ENCODE measurements at regions not wholly inside any gene's neighbourhood (a gene's known extent, or its start where the extent isn't known, plus 50 kb on each side); places are given as distances from the start of the nearest gene placed in this dataset.
A peak's percentile ranks its signal among the peaks of the same experiment; 100 is the strongest.

GRCh38 chr6:43877463-43878126, 107.6 kb downstream of the VEGFA start:
- intact Hi-C loops (cut with DNase I): no loop called here
- DNase-seq (no peak), ATAC-seq (no peak)

GRCh38 chr6:43877036-43877435, 107.0 kb downstream of the VEGFA start:
- DNase-seq (no peak), ATAC-seq (no peak)
- intact Hi-C loops (cut with DNase I): no loop called here

- intact Hi-C loops (cut with DNase I): no loop called here
- ATAC-seq (no peak), DNase-seq (no peak)
Measured at GRCh38 chr6:43876602-43877001, 106.6 kb downstream of the VEGFA start.

GRCh38 chr6:43875849-43876572, 106.0 kb downstream of the VEGFA start:
- peak in 1 of 2 donors; percentile 14 for ATAC-seq

GRCh38 chr6:43874814-43875590, 105.0 kb downstream of the VEGFA start:
- DNase-seq: no peak
- intact Hi-C loops (cut with DNase I): no loop called here
- no peak for ATAC-seq

More at GRCh38 chr6:43875849-43876572, 106.0 kb downstream of the VEGFA start:
- no peak for DNase-seq
- intact Hi-C loops (cut with DNase I): no loop called here

- ATAC-seq (no peak), DNase-seq (no peak)
- intact Hi-C loops (cut with DNase I): no loop called here
Measured at GRCh38 chr6:43873806-43874714, 104.0 kb downstream of the VEGFA start.

GRCh38 chr6:43871933-43872332, 101.9 kb downstream of the VEGFA start:
- intact Hi-C loops (cut with DNase I): no loop called here
- DNase-seq (no peak), ATAC-seq (no peak)

- DNase-seq (no peak), ATAC-seq (no peak)
- intact Hi-C loops (cut with DNase I): no loop called here
Measured at GRCh38 chr6:43871284-43871683, 101.3 kb downstream of the VEGFA start.

GRCh38 chr6:43870660-43871061, 100.7 kb downstream of the VEGFA start:
- intact Hi-C loops (cut with DNase I): no loop called here
- DNase-seq (no peak), ATAC-seq (peak in 1 of 2 donors; percentile 60)

- peak in 1 of 2 donors; percentile 36 for ATAC-seq
- DNase-seq: no peak
- intact Hi-C loops (cut with DNase I): loop anchor here in 1 of 2 donors (5.0 kb wide), 1 partner anchor 62 kb away; no protein-coding TSS in a partner anchor
Measured at GRCh38 chr6:43869792-43870659, 100.0 kb downstream of the VEGFA start.

- peak; percentile 31 to 53 for ATAC-seq
- intact Hi-C loops (cut with DNase I): loop anchor here in 1 of 2 donors (5.0 kb wide), 1 partner anchor 63 kb away; no protein-coding TSS in a partner anchor
- DNase-seq: no peak
Measured at GRCh38 chr6:43869079-43869710, 99.2 kb downstream of the VEGFA start.

- intact Hi-C loops (cut with DNase I): loop anchor here in 1 of 2 donors (5.0 kb wide), 1 partner anchor 64 kb away; no protein-coding TSS in a partner anchor
- ATAC-seq: no peak
Measured at GRCh38 chr6:43868467-43868866, 98.5 kb downstream of the VEGFA start.

GRCh38 chr6:43867996-43868395, 98.0 kb downstream of the VEGFA start:
- DNase-seq: no peak
- intact Hi-C loops (cut with DNase I): loop anchor here in 1 of 2 donors (5.0 kb wide), 1 partner anchor 64 kb away; no protein-coding TSS in a partner anchor
- ATAC-seq: no peak

More at GRCh38 chr6:43868467-43868866, 98.5 kb downstream of the VEGFA start:
- DNase-seq: no peak

GRCh38 chr6:43867246-43867645, 97.2 kb downstream of the VEGFA start:
- intact Hi-C loops (cut with DNase I): loop anchor here in 1 of 2 donors (5.0 kb wide), 1 partner anchor 65 kb away; no protein-coding TSS in a partner anchor
- ATAC-seq (no peak), DNase-seq (no peak)

- ATAC-seq: no peak
- intact Hi-C loops (cut with DNase I): loop anchor here in 1 of 2 donors (5.0 kb wide), 1 partner anchor 66 kb away; no protein-coding TSS in a partner anchor
- DNase-seq: no peak
Measured at GRCh38 chr6:43865932-43866645, 96.1 kb downstream of the VEGFA start.

- intact Hi-C loops (cut with DNase I): loop anchor here in 1 of 2 donors (5.0 kb wide), 1 partner anchor 67 kb away; no protein-coding TSS in a partner anchor
- ATAC-seq: no peak
- DNase-seq: peak; percentile 1
Measured at GRCh38 chr6:43865086-43865485, 95.1 kb downstream of the VEGFA start.

Measured in left cardiac atrium (tissue), 4 donors.